ENCODE measurements at regions not wholly inside any gene's neighbourhood (a gene's known extent, or its start where the extent isn't known, plus 50 kb on each side); places are given as distances from the start of the nearest gene placed in this dataset.

DNA sequence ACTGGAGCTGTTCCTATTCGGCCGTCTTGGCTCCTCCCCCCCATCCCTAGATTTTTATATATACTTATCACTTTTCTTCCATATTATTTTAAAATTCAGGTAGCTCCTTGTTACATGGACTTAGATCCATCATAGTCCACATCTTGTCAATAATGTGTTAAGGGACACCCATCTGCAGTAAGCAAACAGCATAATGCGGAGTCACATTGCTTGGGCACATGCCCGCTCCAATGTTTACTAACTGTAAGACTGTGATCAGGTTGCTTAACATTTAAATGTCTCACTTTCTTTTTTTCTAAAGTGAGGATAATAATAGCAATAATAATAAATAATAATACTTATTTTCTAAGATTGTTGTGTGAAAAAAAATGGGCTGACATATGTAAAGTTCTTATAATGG is 303.2 kb upstream of the SOX14 start:
- H3K36me3 ChIP-seq (ENCODE audit: insufficient read depth, low read length, poor library complexity, severe bottlenecking), result no peaks in the 10 kb centered on the region
- ChIA-PET CTCF (no interaction called here), POLR2A (ENCODE audit: low non-redundant PET) (no interaction called here)
- no peaks in the 10 kb centered on the region for H3K4me1 ChIP-seq (ENCODE audit: insufficient read depth, low read length, poor library complexity, severe bottlenecking)
- no peaks in the 10 kb centered on the region for H3K9me3 ChIP-seq (ENCODE audit: low read depth, low read length, poor library complexity, severe bottlenecking)
- intact Hi-C loops (cut with micrococcal nuclease; ENCODE audit: unreplicated experiment), result no loop called here
- no peaks in the 10 kb centered on the region for H3K27me3 ChIP-seq (replicated peaks; ENCODE audit: insufficient read depth, low read depth, low read length, poor library complexity)
- H3K4me3 ChIP-seq (ENCODE audit: low read depth, low read length, poor library complexity, severe bottlenecking), result no peak overlapping the region
- no peak for TF ChIP-seq EZH2 (IDR thresholded peaks at IDR 0.05; ENCODE audit: borderline replicate concordance, low read depth, low read length, poor library complexity, severe bottlenecking)
- TF ChIP-seq, protein P1, sequence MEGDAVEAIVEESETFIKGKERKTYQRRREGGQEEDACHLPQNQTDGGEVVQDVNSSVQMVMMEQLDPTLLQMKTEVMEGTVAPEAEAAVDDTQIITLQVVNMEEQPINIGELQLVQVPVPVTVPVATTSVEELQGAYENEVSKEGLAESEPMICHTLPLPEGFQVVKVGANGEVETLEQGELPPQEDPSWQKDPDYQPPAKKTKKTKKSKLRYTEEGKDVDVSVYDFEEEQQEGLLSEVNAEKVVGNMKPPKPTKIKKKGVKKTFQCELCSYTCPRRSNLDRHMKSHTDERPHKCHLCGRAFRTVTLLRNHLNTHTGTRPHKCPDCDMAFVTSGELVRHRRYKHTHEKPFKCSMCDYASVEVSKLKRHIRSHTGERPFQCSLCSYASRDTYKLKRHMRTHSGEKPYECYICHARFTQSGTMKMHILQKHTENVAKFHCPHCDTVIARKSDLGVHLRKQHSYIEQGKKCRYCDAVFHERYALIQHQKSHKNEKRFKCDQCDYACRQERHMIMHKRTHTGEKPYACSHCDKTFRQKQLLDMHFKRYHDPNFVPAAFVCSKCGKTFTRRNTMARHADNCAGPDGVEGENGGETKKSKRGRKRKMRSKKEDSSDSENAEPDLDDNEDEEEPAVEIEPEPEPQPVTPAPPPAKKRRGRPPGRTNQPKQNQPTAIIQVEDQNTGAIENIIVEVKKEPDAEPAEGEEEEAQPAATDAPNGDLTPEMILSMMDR (conservative IDR thresholded peaks at IDR 0.05; ENCODE audit: low read depth, low read length), result no peak
- DNase-seq (ENCODE audit: low spot score), result no peak
- BruUV-seq (replicated peaks), result no TSS peak
- H3K27ac ChIP-seq (ENCODE audit: low read depth, low read length, poor library complexity, severe bottlenecking), result no peak overlapping the region

DNA sequence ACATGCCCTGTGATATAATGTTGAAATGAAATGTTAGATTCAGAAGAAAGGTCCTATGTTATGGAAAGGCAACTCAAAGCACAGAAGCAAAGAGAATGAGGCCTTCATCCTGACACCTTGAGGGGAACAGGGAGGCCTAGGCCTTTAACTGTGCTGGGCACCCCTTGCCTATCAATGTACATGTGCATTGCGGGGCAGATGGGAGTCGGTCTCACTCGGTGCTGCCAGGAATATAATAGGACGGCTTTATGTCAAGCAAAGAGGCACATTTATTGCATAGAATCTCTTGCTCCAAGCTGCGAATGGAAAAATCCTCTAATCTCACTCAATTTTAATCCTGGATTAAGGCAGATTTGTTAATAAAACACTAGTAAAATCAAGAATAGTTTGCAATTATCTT is 301.0 kb upstream of the SOX14 start:
- TF ChIP-seq, protein P1 (conservative IDR thresholded peaks at IDR 0.05; ENCODE audit: low read depth, low read length), result no peak
- no peak for TF ChIP-seq EZH2 (IDR thresholded peaks at IDR 0.05; ENCODE audit: borderline replicate concordance, low read depth, low read length, poor library complexity, severe bottlenecking)
- H3K4me3 ChIP-seq (ENCODE audit: low read depth, low read length, poor library complexity, severe bottlenecking), result no peak overlapping the region
- no peaks in the 10 kb centered on the region for H3K4me1 ChIP-seq (ENCODE audit: insufficient read depth, low read length, poor library complexity, severe bottlenecking)
- no peaks in the 10 kb centered on the region for H3K9me3 ChIP-seq (ENCODE audit: low read depth, low read length, poor library complexity, severe bottlenecking)
- DNase-seq (ENCODE audit: low spot score), result no peak
- CTCF ChIA-PET, result no interaction called here
- intact Hi-C loops (cut with micrococcal nuclease; ENCODE audit: unreplicated experiment), result no loop called here
- H3K36me3 ChIP-seq (ENCODE audit: insufficient read depth, low read length, poor library complexity, severe bottlenecking), result no peaks in the 10 kb centered on the region
- no TSS peak for BruUV-seq (replicated peaks)
- POLR2A ChIA-PET (ENCODE audit: low non-redundant PET), result no interaction called here
- no peak overlapping the region for H3K27ac ChIP-seq (ENCODE audit: low read depth, low read length, poor library complexity, severe bottlenecking)
- no peaks in the 10 kb centered on the region for H3K27me3 ChIP-seq (replicated peaks; ENCODE audit: insufficient read depth, low read depth, low read length, poor library complexity)

DNA sequence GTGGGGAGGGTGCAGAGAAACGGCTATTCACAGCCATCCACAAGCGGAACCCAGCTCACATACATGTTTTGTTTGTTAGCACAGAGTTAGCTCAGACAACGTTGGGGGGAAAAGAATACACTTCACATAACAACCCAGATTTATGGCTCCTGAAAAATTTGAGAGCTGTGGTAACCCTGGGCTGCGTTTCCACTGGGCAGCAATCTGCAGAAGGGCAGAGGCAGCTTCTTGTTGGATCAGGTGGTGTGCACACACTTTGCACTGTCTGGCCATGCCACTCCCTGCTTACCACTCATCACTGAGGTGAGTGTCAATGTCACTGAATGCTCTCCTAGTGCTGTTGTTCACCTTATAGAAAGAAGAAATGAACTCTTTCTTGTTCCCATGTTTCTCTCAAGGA is 299.8 kb upstream of the SOX14 start:
- Histone ChIP-seq H3K4me3 (ENCODE audit: low read depth, low read length, poor library complexity, severe bottlenecking) (no peak overlapping the region), H3K9me3 (ENCODE audit: low read depth, low read length, poor library complexity, severe bottlenecking) (no peaks in the 10 kb centered on the region), H3K4me1 (ENCODE audit: insufficient read depth, low read length, poor library complexity, severe bottlenecking) (no peaks in the 10 kb centered on the region), H3K27me3 (replicated peaks; ENCODE audit: insufficient read depth, low read depth, low read length, poor library complexity) (peaks cover 6% of the 10 kb centered on the region), H3K36me3 (ENCODE audit: insufficient read depth, low read length, poor library complexity, severe bottlenecking) (no peaks in the 10 kb centered on the region), H3K27ac (ENCODE audit: low read depth, low read length, poor library complexity, severe bottlenecking) (no peak overlapping the region)
- intact Hi-C loops (cut with micrococcal nuclease; ENCODE audit: unreplicated experiment), result no loop called here
- POLR2A ChIA-PET (ENCODE audit: low non-redundant PET), result no interaction called here
- CTCF ChIA-PET, result no interaction called here
- no peak for DNase-seq (ENCODE audit: low spot score)
- no TSS peak for BruUV-seq (replicated peaks)
- TF ChIP-seq, protein P1 (conservative IDR thresholded peaks at IDR 0.05; ENCODE audit: low read depth, low read length), result no peak
- no peak for TF ChIP-seq EZH2 (IDR thresholded peaks at IDR 0.05; ENCODE audit: borderline replicate concordance, low read depth, low read length, poor library complexity, severe bottlenecking)

All from A673 (cell line).